ENCODE measurements at regions not wholly inside any gene's neighbourhood (a gene's known extent, or its start where the extent isn't known, plus 50 kb on each side); places are given as distances from the start of the nearest gene placed in this dataset.

DNA sequence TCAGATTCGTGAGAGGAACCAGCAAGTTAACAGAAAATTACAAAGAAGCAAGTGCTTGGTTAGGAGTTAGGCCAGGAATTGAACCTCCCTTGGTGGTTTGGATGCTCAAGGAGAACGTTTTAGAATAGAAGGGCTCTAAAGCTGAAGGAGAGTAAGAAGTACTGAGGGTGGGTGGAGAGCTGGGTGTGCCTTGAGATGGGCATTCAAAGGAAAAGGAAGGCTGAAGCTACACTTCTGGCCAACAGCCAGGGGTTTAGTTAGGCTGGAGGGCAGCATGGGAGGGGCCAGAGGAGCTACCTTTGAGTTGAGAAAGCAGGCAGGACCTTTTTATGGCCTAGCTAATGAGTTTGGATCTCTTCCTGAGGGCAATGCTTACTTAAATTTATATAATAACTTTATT, 421.2 kb downstream of the CCDC91 start:
- no peaks in the 10 kb centered on the region for H3K9me3 ChIP-seq (ENCODE audit: control insufficient read depth, low read depth, low read length)
- H3K4me2 ChIP-seq (ENCODE audit: control insufficient read depth, extremely low read depth, insufficient read depth, low read depth, low read length), result no peak overlapping the region
- no peak for DNase-seq (ENCODE audit: low read depth, low spot score)
- H3K9me1 ChIP-seq (ENCODE audit: control insufficient read depth, extremely low read depth, insufficient read depth, low read length), result no peaks in the 10 kb centered on the region
- H3K27ac ChIP-seq (ENCODE audit: control insufficient read depth, insufficient read depth, low read length), result no peak overlapping the region
- H4K20me1 ChIP-seq (ENCODE audit: control insufficient read depth, extremely low read depth, insufficient read depth, low read length), result no peaks in the 10 kb centered on the region
- H3K9ac ChIP-seq (ENCODE audit: control insufficient read depth, extremely low read depth, insufficient read depth, low read length), result no peak overlapping the region
- H3K79me2 ChIP-seq (ENCODE audit: control insufficient read depth, insufficient read depth, low read length), result no peaks in the 10 kb centered on the region
- TF ChIP-seq, protein P1, sequence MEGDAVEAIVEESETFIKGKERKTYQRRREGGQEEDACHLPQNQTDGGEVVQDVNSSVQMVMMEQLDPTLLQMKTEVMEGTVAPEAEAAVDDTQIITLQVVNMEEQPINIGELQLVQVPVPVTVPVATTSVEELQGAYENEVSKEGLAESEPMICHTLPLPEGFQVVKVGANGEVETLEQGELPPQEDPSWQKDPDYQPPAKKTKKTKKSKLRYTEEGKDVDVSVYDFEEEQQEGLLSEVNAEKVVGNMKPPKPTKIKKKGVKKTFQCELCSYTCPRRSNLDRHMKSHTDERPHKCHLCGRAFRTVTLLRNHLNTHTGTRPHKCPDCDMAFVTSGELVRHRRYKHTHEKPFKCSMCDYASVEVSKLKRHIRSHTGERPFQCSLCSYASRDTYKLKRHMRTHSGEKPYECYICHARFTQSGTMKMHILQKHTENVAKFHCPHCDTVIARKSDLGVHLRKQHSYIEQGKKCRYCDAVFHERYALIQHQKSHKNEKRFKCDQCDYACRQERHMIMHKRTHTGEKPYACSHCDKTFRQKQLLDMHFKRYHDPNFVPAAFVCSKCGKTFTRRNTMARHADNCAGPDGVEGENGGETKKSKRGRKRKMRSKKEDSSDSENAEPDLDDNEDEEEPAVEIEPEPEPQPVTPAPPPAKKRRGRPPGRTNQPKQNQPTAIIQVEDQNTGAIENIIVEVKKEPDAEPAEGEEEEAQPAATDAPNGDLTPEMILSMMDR (optimal IDR thresholded peaks at IDR 0.05 in 1 of 3, IDR thresholded peaks at IDR 0.05 in 1 of 3, conservative IDR thresholded peaks at IDR 0.05 in 1 of 3; ENCODE audit: extremely low read depth in 1 of 3, insufficient read depth in 2 of 3, low read length in 3 of 3), result no peak
- TF ChIP-seq EZH2 (IDR thresholded peaks at IDR 0.05; ENCODE audit: low read length), result no peak
- H3K36me3 ChIP-seq (ENCODE audit: control insufficient read depth in 2 of 2, extremely low read depth in 1 of 2, insufficient read depth in 2 of 2, low read length in 2 of 2), result no peaks in the 10 kb centered on the region
- H3K4me3 ChIP-seq (ENCODE audit: control insufficient read depth in 2 of 3, extremely low read depth in 1 of 3, insufficient read depth in 2 of 3, low read depth in 1 of 3, low read length in 3 of 3), result no peak overlapping the region
- H2AFZ ChIP-seq (ENCODE audit: control insufficient read depth, low read length), result no peak overlapping the region
- FAIRE-seq, result no peak
- H3K4me1 ChIP-seq (ENCODE audit: control insufficient read depth, extremely low read depth, insufficient read depth, low read length), result no peaks in the 10 kb centered on the region
- no peaks in the 10 kb centered on the region for H3K27me3 ChIP-seq (ENCODE audit: control insufficient read depth, extremely low read depth, insufficient read depth, low read length)
- dilution Hi-C loops (cut with MboI; ENCODE audit: extremely low pct_ligation_motif_present, low sequenced_read_pairs), result no loop called here

- Histone ChIP-seq H3K27ac (ENCODE audit: control insufficient read depth, insufficient read depth, low read length) (no peak overlapping the region), H4K20me1 (ENCODE audit: control insufficient read depth, extremely low read depth, insufficient read depth, low read length) (no peaks in the 10 kb centered on the region), H3K4me3 (ENCODE audit: control insufficient read depth in 2 of 3, extremely low read depth in 1 of 3, insufficient read depth in 2 of 3, low read depth in 1 of 3, low read length in 3 of 3) (no peak overlapping the region), H3K36me3 (ENCODE audit: control insufficient read depth in 2 of 2, extremely low read depth in 1 of 2, insufficient read depth in 2 of 2, low read length in 2 of 2) (no peaks in the 10 kb centered on the region), H3K27me3 (ENCODE audit: control insufficient read depth, extremely low read depth, insufficient read depth, low read length) (no peaks in the 10 kb centered on the region), H3K4me1 (ENCODE audit: control insufficient read depth, extremely low read depth, insufficient read depth, low read length) (no peaks in the 10 kb centered on the region), H3K9me3 (ENCODE audit: control insufficient read depth, low read depth, low read length) (no peaks in the 10 kb centered on the region), H3K9me1 (ENCODE audit: control insufficient read depth, extremely low read depth, insufficient read depth, low read length) (no peaks in the 10 kb centered on the region), H3K4me2 (ENCODE audit: control insufficient read depth, extremely low read depth, insufficient read depth, low read depth, low read length) (no peak overlapping the region), H2AFZ (ENCODE audit: control insufficient read depth, low read length) (no peak overlapping the region), H3K9ac (ENCODE audit: control insufficient read depth, extremely low read depth, insufficient read depth, low read length) (no peak overlapping the region), H3K79me2 (ENCODE audit: control insufficient read depth, insufficient read depth, low read length) (no peaks in the 10 kb centered on the region)
- dilution Hi-C loops (cut with MboI; ENCODE audit: extremely low pct_ligation_motif_present, low sequenced_read_pairs), result no loop called here
- no peak for TF ChIP-seq EZH2 (IDR thresholded peaks at IDR 0.05; ENCODE audit: low read length)
- TF ChIP-seq, protein P1 (optimal IDR thresholded peaks at IDR 0.05 in 1 of 3, IDR thresholded peaks at IDR 0.05 in 1 of 3, conservative IDR thresholded peaks at IDR 0.05 in 1 of 3; ENCODE audit: extremely low read depth in 1 of 3, insufficient read depth in 2 of 3, low read length in 3 of 3), result no peak
- FAIRE-seq (no peak), DNase-seq (ENCODE audit: low read depth, low spot score) (no peak)
Observed at GRCh38 chr12:28618171-28618570, 427.9 kb downstream of the CCDC91 start.

All from keratinocyte (primary cell).